GM15510 (cell line): ENCODE measurements at regions not wholly inside any gene's neighbourhood (a gene's known extent, or its start where the extent isn't known, plus 50 kb on each side); places are given as distances from the start of the nearest gene placed in this dataset.

ENCODE experiments used
- POLR2A ChIP-seq: IDR thresholded peaks from 3 replicates; pipeline ENCODE4 v1.6.1; 2011; ENCODE audit warnings: borderline replicate concordance; ENCODE audit not compliant: insufficient read length; ENCODE audit errors: extremely low read depth

DNA sequence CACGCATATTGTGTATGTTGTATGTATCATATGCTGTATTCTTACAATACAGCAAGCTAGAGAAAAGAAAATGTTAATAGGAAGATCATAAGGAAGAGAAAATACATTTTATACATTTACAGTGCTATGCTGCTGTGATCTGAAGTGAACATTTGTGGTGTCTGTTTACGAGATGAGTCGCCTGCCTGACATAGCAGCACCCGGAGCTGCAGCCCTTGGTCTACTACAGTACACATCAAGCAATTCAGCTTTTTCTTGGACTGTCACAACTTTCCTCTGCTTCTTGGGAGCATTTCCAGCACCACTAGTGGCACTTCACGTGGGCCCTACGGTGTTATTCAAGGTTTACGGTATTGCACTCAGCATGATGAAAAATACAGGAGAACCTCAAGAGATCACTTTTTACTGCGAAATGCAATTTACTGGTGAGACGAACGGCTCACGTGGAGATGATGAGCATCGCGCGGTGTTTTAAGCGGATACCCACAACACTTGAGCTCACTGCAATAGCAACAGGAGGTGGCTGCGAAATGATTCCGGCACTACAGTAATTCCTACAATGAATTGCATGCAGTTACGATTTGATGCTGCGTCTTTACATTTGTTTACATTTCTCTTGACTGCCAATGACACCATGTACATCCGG lies 308.4 kb downstream of the FGF9 start:
- TF ChIP-seq POLR2A, result no peak

DNA sequence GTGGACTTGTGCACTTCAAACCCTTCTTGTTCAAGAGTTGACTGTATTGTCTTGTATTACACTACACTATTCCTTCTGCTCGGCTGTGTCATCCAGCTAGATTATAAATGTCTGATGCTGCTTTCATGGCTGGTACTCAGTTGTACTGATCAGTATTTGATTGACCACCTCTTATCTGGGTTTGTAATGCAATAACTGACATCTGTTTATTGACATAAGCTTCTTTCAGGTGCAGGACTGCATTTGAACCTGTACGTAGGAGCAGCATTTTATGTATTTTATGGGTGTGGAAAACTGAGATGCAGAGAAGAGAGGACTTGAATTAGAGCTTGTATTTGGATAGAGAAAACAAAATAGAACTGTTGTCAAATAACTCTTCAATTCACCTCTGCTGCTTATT lies 309.2 kb downstream of the FGF9 start:
- no peak for TF ChIP-seq POLR2A

DNA sequence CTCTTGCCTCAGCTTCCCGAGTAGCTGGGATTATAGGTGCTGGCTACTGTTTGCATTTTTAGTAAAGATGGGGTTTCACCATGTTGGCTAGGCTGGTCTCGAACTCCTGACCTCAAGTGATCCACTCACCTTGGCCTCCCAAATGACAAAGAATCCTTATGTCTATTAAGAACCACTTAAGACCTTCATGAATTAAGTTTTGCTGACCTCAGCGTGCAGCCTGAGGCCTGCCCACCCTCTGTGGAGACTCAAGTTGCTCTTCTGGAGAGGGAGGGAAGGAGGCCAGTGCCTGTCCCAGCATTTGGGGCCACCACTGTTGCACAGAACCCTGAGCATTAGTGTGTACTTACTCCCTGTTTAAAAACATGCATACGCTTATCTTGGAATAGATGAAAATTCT lies 313.3 kb downstream of the FGF9 start:
- TF ChIP-seq POLR2A, result no peak

DNA sequence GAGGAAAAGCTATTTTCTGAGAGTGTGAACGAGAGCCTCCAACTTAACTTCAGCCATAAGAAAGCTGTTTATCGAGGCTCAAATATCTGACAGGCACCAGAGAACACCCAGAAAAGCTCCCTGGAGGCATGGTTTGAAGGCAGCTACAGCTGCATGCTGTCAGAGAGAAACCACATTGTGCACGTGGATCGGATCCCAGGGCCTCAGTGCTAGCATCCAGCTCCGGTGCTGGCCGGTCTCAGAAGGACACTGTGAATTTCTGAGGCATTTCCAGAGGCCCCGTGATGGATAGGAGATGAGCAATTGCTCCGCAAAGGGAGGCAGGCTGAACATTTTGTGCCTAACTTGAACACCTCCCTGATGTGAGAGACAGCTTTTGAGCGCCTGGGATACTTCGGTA lies 315.7 kb downstream of the FGF9 start:
- no peak for TF ChIP-seq POLR2A

DNA sequence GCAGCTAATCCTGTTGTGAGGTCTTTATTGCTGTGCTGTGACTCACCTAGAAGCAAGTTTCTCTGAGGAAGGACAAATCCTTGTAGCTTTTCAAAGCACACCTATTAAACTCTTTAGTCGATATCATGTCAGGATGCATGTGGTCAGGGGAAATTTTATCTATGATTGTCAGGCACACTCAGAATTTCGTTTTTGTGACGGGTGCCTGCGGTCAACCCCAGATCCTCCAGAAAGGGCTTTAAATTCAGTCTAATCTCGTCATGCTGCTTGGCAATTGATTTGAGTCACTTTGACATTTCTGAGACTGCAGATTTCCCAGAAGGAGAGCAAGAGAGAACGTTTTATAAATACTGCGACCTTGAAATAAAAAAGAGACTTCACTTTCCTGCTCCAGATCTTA lies 316.9 kb downstream of the FGF9 start:
- TF ChIP-seq POLR2A, result no peak

DNA sequence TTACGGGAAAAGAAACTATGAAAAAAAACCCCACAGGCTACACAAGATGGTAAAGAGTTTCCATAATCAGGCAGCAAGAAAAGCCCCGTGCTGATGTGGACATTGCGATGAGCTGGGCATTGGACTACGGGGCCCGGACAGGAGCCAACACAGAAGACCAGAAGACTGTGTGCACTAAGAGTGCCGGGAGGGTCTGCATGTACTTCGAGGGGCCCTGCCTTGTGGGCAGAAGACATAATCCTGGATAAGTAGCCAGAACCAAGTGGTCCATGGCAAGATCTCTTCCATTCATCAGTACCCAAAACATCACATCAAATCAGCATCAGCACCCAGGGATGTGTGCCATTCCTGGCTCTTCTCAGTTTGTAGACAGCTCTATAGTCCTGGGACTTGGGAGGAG lies 317.8 kb downstream of the FGF9 start:
- TF ChIP-seq POLR2A, result no peak

DNA sequence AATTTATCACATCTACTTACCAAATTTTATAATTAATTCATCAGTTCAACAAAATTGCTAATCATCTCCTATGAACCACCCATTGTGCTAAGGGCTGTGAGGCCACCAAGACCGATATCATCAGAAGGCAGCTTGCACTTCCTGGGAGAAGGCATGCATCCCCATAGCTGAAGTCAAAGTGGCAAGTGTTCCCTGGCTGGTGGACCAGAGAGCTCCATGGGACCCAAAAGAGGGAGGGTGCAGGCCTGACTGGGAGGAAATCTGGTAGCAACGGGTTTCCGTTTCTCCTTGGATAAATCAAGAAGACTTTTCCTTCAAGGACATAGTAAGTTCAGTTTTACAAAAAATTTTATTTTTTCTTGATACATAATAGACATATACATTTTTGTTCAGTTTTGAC lies 325.2 kb downstream of the FGF9 start:
- TF ChIP-seq POLR2A, result no peak

DNA sequence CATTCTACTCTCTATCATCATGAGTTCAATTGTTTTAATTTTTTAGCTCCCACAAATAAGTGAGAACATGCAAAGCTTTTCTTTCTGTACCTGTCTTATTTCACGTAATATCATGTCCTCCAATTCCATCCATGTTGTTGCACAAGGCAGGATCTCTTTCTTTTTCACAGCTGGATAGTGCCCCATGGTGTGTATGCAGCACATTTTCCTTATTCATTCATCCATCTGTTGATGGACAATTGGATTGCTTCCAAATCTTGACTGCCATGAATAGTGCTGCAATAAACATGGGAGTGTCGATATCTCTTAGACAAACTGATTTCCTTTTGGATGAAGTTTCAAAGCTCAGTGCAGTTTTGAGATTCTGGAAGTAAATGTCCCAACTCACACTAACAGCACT lies 326.9 kb downstream of the FGF9 start:
- TF ChIP-seq POLR2A, result no peak

DNA sequence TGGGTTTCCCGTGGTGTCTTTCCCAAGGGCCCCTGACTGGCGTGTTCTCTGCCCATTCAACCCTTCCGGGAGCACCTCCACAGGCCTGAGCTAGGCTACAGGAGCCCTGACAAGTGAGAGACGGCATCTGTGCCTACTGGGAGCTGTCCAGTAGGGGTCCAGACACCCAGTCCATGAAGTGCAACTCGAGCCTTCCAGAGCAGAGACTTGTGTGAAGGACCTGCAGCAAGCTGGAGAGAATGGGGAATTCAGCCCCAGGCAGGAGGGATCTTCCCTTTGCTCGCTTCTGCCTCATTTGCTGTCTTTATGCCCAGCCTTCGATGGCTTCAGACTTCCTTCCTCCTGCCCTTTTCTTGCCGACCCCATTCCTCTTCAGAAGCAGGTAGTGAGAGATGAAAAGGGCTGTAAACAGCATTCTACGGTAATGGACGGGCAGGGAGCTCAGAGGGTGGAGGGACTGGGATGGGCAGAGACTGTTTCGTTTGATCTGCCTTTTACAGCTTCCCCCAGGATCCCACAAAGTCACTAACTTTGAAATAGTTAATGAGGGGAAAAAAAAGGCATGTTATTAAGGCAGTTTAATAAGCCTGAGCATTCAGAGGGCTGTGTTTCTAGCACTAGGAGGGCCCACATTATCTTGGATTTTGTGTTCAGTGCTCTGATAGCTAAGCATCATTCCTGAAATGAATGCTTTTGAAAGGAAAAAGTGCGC lies 327.6 kb downstream of the FGF9 start:
- TF ChIP-seq POLR2A, result no peak

DNA sequence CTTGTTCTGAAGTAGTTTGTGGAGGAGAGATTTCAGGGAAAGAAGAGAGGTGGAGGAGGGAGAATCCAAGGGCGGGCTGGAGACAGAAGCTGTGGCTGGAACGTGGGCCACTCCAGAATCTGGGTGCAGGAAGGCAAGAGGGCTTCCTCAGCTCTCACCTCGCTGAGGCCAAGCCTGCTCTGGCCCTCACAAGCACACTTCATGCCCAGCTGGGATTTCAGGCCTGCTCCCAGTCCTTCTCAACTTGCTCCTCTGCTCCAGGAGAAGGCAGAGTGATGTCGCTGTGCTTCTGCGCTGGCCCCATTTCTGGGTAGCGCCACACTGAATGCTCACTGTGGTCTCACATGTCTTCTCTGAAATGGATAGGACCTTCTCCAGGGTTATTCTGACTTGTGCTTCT lies 328.8 kb downstream of the FGF9 start:
- TF ChIP-seq POLR2A, result no peak

DNA sequence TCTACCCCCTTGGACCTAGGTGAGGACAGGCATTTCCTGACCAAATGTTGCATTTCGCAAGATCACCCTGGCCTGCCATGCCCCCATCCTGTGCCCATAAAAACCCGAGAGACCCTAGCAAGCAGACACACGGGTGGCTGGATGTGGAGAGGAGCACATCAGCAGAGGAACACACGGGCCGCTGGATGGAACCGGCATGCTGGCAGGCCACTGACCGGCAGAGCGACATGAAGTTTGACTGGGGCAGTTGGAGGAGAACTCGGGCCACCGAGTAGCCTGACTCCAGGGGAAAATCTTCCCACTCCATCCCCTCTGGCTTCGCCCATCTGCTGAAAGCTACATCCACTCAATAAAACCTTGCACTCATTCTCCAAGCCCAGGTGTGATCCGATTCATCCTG lies 329.3 kb downstream of the FGF9 start:
- TF ChIP-seq POLR2A, result no peak

DNA sequence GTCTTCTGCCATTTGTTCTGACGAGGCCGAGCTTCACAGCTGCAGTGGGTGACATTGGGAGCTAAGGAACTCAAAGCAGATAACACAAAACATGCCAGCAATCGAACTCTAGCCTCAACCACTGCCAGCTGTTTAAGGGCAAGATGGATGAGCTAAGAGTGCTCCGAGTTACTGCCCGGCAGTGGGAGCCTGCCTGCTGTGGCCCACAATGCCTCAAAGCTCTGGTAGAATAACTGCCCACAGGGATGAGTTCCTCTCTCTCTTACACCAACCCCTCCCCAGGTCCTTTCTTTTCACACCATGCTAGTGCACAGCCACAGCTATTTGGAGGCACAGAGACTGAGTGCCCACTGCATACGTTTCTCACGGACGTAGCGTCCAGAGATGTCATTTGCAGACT lies 330.5 kb downstream of the FGF9 start:
- TF ChIP-seq POLR2A, result no peak

DNA sequence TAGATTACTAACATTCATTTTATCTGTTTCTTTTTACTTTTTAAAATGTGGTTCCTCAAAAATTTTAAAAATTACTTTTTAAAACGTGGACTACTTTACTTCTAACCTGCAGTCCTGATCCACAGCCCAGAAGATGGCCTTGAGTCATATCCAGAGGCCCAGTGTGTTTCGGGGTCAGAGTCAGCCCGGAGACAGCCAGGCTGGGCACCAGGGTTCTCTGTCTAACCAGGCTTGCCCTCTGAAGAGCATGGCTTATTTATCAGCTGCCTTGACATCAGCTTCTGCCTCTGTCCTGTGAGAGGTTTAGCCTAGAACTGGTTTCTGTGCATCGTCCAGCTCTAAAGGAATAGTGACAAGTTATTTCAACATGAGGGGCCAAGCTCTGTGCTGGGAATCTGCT lies 332.0 kb downstream of the FGF9 start:
- TF ChIP-seq POLR2A, result no peak

DNA sequence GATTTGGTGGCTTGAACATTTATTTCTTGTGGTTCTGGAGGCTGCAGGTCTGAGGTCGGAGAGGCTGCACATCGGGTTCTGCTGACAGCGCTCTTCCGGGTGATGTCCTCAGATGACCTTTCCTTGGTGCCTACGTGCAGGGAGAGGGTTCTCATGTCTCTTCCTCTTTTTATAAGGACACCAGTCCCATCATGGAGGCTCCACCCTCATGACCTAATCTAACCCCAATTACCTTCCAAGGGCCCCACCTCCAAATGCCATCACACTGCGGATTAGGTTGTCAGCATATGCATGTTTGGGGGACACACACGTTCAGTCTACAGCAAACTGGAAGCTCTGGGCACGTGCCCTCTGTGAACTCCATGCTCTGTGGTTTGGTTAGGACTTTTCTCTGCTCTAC lies 338.6 kb downstream of the FGF9 start:
- no peak for TF ChIP-seq POLR2A

DNA sequence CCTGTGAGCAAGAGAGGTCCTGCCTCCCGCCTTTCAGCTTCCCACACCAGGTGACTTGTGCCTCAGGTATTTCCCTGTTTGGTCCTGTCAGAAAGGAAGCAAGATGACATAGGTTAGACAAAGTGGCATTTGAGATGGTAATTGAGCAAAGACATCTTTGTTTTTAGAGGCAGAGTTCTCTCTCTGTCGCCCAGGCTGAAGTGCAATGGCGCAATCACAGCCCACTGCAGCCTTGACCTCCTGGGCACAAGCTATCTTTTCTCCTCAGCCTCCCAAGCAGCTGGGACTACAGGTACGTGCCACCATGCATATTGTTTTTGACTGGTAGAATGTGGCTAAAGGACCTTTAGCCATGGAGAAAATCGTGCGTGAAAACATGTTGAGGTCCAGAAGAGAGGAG lies 339.1 kb downstream of the FGF9 start:
- TF ChIP-seq POLR2A, result no peak

DNA sequence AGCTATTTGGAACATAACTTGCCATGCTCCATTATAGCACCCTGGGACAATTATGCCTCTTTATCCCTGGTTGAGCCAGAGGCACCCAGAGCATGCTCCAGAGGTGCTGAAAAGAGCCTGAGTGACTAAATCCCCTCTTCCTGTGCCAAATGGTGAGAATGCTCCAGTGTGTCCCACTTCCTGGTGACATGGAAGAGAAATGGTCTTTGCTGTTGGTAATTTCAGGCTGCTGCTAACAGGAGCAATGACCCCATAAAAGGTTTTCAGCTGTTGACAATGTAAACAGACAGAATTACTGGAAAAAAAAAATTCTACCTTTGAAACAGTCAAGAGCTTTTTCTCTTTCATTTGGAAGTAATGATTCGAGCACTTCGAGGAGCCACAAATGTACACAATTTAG lies 341.8 kb downstream of the FGF9 start:
- TF ChIP-seq POLR2A, result no peak

DNA sequence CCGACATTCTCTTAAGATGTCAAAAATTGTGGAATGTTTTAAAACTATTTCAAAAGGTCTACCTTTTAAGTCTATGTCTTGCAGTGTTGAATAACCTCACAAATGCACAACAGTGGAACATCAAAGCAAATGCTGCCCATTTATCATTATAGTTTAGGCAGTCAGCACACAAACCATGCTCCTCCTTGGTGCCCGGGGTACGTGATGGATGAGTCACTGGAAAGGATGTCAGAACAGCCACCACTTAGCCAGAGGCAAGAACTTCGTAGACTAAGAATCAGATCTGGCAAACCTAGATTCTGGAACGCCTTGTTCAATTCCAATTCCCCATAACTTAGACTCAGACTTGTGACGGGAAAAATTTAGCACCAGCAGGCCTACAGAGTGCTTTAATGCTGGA lies 343.6 kb downstream of the FGF9 start:
- TF ChIP-seq POLR2A, result no peak

DNA sequence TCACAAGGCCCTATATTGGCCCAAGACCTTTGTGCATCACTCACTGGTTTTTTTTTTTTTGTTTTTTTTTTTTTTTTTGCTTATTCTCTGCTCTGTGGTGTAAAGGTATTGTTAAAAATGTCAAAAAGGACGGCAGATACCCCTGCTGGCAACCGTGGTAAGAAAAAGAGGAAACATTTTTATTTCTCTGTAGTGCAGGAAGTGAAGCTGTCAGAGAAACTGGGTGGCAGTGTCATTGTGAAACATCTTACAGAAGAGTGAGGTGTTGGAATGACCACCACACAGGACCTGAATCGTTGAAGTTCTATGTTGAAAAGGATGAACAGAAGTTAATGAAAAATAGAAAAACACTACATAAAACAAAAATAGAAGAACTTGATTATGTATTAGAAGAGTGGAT lies 346.4 kb downstream of the FGF9 start:
- TF ChIP-seq POLR2A, result no peak
